ENCODE measurements at regions not wholly inside any gene's neighbourhood (a gene's known extent, or its start where the extent isn't known, plus 50 kb on each side); places are given as distances from the start of the nearest gene placed in this dataset.
"Not testable (repeated sequence)": the region's sequence is repeated elsewhere in the genome, so short reads cannot be mapped to it uniquely, and the experiment has no call there.

- Histone ChIP-seq H3K27me3 (ENCODE audit: control insufficient read depth, insufficient read depth) (no peaks in the 10 kb centered on the region), H3K4me3 (ENCODE audit: low read length) (no peak overlapping the region), H3K27ac (ENCODE audit: low read length) (no peak overlapping the region), H3K9me3 (ENCODE audit: control insufficient read depth, low read length) (no peaks in the 10 kb centered on the region), H3K4me1 (ENCODE audit: control insufficient read depth, insufficient read depth, low read length) (no peaks in the 10 kb centered on the region)
- intact Hi-C loops (cut with DNase I): no loop called here
- DNase-seq (peak in 1 of 3 donors; percentile 39), ATAC-seq (no peak)
- 82% methylated on average over 15 of the region's 15 CpGs for WGBS
Observed at GRCh38 chr6:106866875-106867658, 107.5 kb downstream of the CD24 start.

- WGBS: 87% methylated on average over 4 of the region's 4 CpGs
- intact Hi-C loops (cut with DNase I): no loop called here
- no peak overlapping the region for H3K4me3 ChIP-seq (ENCODE audit: low read length)
- H3K27ac ChIP-seq (ENCODE audit: low read length): no peak overlapping the region
- DNase-seq (no peak), ATAC-seq (no peak)
- no peaks in the 10 kb centered on the region for H3K27me3 ChIP-seq (ENCODE audit: control insufficient read depth, insufficient read depth)
- H3K4me1 ChIP-seq (ENCODE audit: control insufficient read depth, insufficient read depth, low read length): no peaks in the 10 kb centered on the region
- H3K9me3 ChIP-seq (ENCODE audit: control insufficient read depth, low read length): no peaks in the 10 kb centered on the region
Observed at GRCh38 chr6:106862858-106863257, 111.7 kb downstream of the CD24 start.

GRCh38 chr6:106860940-106861339 is 113.6 kb downstream of the CD24 start:
- H3K4me3 ChIP-seq (ENCODE audit: low read length): no peak overlapping the region
- intact Hi-C loops (cut with DNase I): no loop called here

GRCh38 chr6:106858653-106859092 is 115.9 kb downstream of the CD24 start:
- intact Hi-C loops (cut with DNase I): no loop called here
- DNase-seq: no peak
- no peaks in the 10 kb centered on the region for H3K9me3 ChIP-seq (ENCODE audit: control insufficient read depth, low read length)
- no peak for ATAC-seq
- no peaks in the 10 kb centered on the region for H3K27me3 ChIP-seq (ENCODE audit: control insufficient read depth, insufficient read depth)
- no peak overlapping the region for H3K27ac ChIP-seq (ENCODE audit: low read length)
- 55% methylated on average over 3 of the region's 3 CpGs for WGBS
- no peak overlapping the region for H3K4me3 ChIP-seq (ENCODE audit: low read length)
- H3K4me1 ChIP-seq (ENCODE audit: control insufficient read depth, insufficient read depth, low read length): no peaks in the 10 kb centered on the region

More at GRCh38 chr6:106860940-106861339, 113.6 kb downstream of the CD24 start:
- Histone ChIP-seq H3K9me3 (ENCODE audit: control insufficient read depth, low read length) (no peaks in the 10 kb centered on the region), H3K4me1 (ENCODE audit: control insufficient read depth, insufficient read depth, low read length) (no peaks in the 10 kb centered on the region), H3K27me3 (ENCODE audit: control insufficient read depth, insufficient read depth) (no peaks in the 10 kb centered on the region), H3K27ac (ENCODE audit: low read length) (no peak overlapping the region)
- ATAC-seq (no peak), DNase-seq (no peak)
- WGBS: 93% methylated on average over 4 of the region's 4 CpGs

GRCh38 chr6:106857771-106858652 is 116.5 kb downstream of the CD24 start:
- Histone ChIP-seq H3K4me3 (ENCODE audit: low read length) (no peak overlapping the region), H3K4me1 (ENCODE audit: control insufficient read depth, insufficient read depth, low read length) (no peaks in the 10 kb centered on the region), H3K27ac (ENCODE audit: low read length) (no peak overlapping the region), H3K9me3 (ENCODE audit: control insufficient read depth, low read length) (no peaks in the 10 kb centered on the region), H3K27me3 (ENCODE audit: control insufficient read depth, insufficient read depth) (no peaks in the 10 kb centered on the region)
- DNase-seq: no peak
- intact Hi-C loops (cut with DNase I): no loop called here
- 82% methylated on average over 9 of the region's 9 CpGs for WGBS
- ATAC-seq: no peak

- H3K4me3 ChIP-seq (ENCODE audit: low read length); intact Hi-C loops (cut with DNase I); H3K27ac ChIP-seq (ENCODE audit: low read length); H3K27me3 ChIP-seq (ENCODE audit: control insufficient read depth, insufficient read depth); DNase-seq; ATAC-seq; H3K4me1 ChIP-seq (ENCODE audit: control insufficient read depth, insufficient read depth, low read length); H3K9me3 ChIP-seq (ENCODE audit: control insufficient read depth, low read length): not testable (repeated sequence)
- WGBS: 100% methylated on average over 2 of the region's 2 CpGs
Observed at GRCh38 chr6:106857310-106857709, 117.2 kb downstream of the CD24 start.

GRCh38 chr6:106856227-106856874 is 118.2 kb downstream of the CD24 start:
- no peaks in the 10 kb centered on the region for H3K4me1 ChIP-seq (ENCODE audit: control insufficient read depth, insufficient read depth, low read length)
- ATAC-seq (no peak), DNase-seq (no peak)
- peaks cover 3% of the 10 kb centered on the region for H3K9me3 ChIP-seq (ENCODE audit: control insufficient read depth, low read length)
- intact Hi-C loops (cut with DNase I): no loop called here
- WGBS: 74% methylated on average over 9 of the region's 9 CpGs
- H3K27me3 ChIP-seq (ENCODE audit: control insufficient read depth, insufficient read depth): no peaks in the 10 kb centered on the region
- H3K27ac ChIP-seq (ENCODE audit: low read length): no peak overlapping the region
- H3K4me3 ChIP-seq (ENCODE audit: low read length): no peak overlapping the region

- 71% methylated on average over 4 of the region's 4 CpGs for WGBS
- Histone ChIP-seq H3K4me3 (ENCODE audit: low read length) (no peak overlapping the region), H3K4me1 (ENCODE audit: control insufficient read depth, insufficient read depth, low read length) (no peaks in the 10 kb centered on the region), H3K27me3 (ENCODE audit: control insufficient read depth, insufficient read depth) (no peaks in the 10 kb centered on the region), H3K27ac (ENCODE audit: low read length) (no peak overlapping the region), H3K9me3 (ENCODE audit: control insufficient read depth, low read length) (peaks cover 3% of the 10 kb centered on the region)
- intact Hi-C loops (cut with DNase I): no loop called here
- DNase-seq (no peak), ATAC-seq (no peak)
Observed at GRCh38 chr6:106855117-106855516, 119.4 kb downstream of the CD24 start.

- 51% methylated on average over 6 of the region's 6 CpGs for WGBS
- no peak for DNase-seq
- Histone ChIP-seq H3K4me1 (ENCODE audit: control insufficient read depth, insufficient read depth, low read length) (no peaks in the 10 kb centered on the region), H3K27ac (ENCODE audit: low read length) (no peak overlapping the region), H3K9me3 (ENCODE audit: control insufficient read depth, low read length) (peaks cover 3% of the 10 kb centered on the region), H3K27me3 (ENCODE audit: control insufficient read depth, insufficient read depth) (no peaks in the 10 kb centered on the region), H3K4me3 (ENCODE audit: low read length) (no peak overlapping the region)
- intact Hi-C loops (cut with DNase I): no loop called here
- ATAC-seq: no peak
Observed at GRCh38 chr6:106849676-106850332, 124.7 kb downstream of the CD24 start.

- intact Hi-C loops (cut with DNase I): no loop called here
- no peaks in the 10 kb centered on the region for H3K27me3 ChIP-seq (ENCODE audit: control insufficient read depth, insufficient read depth)
- peaks cover 3% of the 10 kb centered on the region for H3K9me3 ChIP-seq (ENCODE audit: control insufficient read depth, low read length)
- no peak for DNase-seq
- no peaks in the 10 kb centered on the region for H3K4me1 ChIP-seq (ENCODE audit: control insufficient read depth, insufficient read depth, low read length)
- no peak for ATAC-seq
- 53% methylated on average over 3 of the region's 3 CpGs for WGBS
- H3K4me3 ChIP-seq (ENCODE audit: low read length): no peak overlapping the region
- no peak overlapping the region for H3K27ac ChIP-seq (ENCODE audit: low read length)
Observed at GRCh38 chr6:106849120-106849519, 125.4 kb downstream of the CD24 start.

Measured in right cardiac atrium (tissue), 5 donors.